ENCODE measurements at regions not wholly inside any gene's neighbourhood (a gene's known extent, or its start where the extent isn't known, plus 50 kb on each side); places are given as distances from the start of the nearest gene placed in this dataset.
A peak's percentile ranks its signal among the peaks of the same experiment; 100 is the strongest.

DNA sequence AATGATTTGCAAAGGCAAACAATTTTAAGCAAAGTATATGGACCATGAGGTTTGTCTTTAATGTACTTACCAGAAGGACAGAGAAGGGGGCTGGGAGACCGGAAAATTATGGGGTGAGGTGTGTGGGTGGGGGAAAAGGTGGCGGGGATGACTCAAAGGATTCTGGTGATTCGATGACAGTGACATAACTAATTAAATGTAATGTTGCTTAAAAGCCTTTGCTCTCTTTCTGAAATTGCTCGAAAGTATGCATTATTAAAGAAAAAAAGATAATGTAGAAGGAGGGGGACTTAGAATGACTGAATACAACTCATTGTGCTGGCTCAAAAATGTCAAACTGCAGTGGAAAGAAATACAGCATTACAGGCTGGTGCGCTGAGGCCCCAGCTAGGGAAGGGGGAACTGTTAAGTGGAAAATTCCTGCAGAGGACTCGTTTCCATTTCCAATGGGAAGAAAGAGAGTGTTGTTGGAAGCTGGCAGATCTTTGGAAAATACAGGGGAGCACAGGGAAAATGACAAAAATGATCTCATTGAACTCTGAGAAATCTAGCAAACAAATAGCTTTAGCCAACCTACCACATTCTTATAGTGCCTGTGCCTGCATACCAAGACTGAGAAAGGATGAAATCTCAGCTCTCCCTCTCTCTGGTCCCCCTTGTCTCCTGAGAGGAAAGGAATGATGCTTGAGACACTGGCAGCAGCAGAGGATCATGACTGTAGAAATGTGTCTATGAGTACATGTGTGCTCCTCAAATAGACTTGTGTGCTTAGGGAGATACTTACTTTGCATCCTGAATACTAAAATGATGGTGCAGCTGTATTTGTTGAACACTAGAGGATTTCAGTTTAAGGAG lies 632.4 kb downstream of the NYAP2 start:
- peak; percentile 15 to 38 for DNase-seq (ENCODE audit: low read depth in 2 of 2)

DNA sequence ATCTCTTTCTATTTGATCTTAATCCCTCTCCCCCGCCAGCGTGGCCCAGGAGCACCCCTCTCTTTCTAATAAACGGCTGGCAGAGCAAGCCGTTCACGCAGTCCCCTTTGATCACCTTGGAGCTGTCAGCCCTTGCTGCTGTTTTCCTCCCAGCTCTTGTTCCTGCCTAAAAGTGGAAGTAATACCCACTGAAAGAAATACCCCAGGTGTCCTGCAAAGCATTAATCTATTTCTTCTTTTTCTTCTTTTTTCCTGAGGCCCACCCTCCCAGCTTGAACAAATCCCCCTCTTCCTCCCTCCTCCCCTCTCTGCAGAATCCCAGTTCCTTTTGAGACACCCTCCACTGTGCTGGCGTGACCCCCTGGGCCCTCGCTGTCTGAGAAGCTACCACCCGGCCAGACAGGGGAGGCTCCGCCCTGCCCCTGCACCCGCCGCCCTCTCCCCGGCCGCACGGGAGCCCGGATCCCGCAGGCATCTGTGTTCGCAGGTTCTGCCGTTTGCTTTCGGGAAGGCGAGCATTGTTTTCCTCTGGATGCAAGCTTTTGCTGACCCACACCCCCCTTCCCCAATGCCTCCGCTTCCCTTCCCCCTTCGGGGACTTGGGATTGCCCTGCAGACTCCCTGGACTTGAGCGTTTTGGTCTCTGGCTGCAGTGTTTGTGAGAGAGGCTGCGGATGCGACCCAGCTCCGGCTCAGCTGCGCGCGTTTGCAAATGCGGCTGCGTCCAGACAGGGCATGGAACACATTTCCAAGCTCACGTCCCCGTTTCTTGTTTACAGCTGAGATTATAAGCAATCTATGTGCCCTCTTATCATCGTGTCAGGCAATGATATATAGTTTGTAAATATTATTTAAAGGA lies 631.5 kb downstream of the NYAP2 start:
- DNase-seq (ENCODE audit: low read depth in 2 of 2): peak in 1 of 2 experiments; percentile 17

DNA sequence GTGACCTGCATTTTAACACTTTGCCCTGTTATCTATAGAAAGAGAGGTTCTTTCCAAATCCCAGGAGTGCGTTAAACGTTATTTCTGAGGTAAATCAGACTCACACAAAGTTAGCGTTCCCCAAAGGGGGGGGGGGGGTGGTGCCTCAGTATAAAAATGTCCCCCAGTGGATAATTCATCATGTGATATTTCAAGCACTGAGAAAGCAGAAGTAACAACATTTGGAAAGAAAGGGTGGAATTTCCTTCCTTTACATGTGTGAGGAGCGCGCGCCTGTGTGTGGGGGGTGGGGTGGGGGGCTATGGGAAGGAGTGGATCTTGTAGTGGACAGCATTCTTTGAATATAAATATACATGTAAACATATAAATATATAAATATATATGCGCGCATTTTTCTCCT lies 630.9 kb downstream of the NYAP2 start:
- DNase-seq (ENCODE audit: low read depth in 2 of 2): no peak

DNA sequence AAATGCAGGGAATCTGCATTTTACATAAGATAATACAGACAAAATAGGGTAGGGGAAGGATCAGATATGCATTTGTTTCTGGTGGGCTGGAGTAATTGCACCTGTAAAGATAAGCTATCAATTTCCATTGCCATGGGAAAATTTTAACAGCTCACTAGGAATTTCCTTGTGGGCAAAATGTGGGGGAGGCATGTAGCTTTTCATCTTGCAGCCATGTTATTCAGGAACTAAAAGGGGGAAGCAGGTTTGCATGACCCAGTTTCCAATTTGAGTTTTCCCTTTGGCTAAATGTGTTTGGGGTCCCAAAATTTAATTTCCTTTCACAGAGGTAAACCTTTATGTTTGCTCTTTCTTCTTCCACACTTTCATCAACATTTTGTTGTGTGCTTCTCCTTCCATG lies 624.4 kb downstream of the NYAP2 start:
- no peak for DNase-seq (ENCODE audit: low read depth in 2 of 2)

DNA sequence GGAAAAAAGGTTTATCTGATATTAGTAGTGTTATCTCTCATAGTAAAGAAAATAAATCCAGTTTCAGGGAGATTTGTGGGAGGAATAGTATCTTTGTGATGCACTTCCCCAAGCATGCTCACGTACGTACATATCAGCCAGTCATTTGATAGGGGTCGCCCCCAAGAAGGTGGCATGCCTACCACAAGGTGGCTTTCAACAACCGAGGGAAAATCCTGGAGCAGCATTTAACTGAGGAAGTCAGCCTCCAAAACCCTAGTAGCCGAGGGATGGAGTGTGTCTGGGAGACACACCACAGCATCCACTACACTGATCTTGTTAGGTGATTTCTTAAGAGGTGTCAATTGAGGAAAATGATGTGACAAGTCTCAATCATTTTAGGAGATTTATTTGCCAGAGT lies 623.9 kb downstream of the NYAP2 start:
- no peak for DNase-seq (ENCODE audit: low read depth in 2 of 2)

DNA sequence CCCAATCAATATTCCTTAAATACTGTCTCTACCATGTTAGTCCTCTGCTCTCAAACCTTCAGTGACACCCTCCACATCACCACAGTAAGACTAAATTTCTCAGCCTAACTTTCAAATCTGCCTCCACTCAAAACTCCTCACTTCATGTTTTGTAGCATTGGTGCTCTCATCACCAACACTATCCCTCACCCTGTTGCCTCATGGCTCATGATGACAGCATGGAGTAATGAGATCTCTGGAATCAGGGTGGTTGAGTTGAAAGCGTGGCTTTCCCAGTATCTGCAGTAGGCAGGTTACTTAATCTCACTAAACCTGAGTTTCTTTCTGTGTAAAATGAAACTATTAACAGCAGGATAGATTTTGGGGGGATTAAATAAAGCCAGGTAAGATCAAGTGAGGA lies 621.4 kb downstream of the NYAP2 start:
- DNase-seq (ENCODE audit: low read depth in 2 of 2): no peak

DNA sequence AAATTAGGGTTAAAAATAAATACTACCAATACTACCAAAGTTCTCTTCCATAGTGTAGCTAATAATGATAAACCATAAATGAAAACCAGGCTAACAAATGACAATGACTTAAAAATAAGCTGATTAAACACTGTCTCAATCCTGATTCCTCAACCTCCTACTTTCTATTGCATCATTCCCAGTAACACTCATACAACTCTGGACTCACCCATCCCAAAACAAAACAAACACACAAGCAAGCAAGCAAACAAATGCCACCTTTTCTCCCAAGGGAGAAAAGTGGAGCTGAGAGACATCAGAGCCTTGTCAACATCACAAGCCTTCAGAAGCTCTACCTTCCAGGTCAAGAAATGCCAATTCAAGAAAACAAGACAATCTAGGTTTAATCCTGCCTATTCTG lies 620.7 kb downstream of the NYAP2 start:
- DNase-seq (ENCODE audit: low read depth in 2 of 2): no peak

DNA sequence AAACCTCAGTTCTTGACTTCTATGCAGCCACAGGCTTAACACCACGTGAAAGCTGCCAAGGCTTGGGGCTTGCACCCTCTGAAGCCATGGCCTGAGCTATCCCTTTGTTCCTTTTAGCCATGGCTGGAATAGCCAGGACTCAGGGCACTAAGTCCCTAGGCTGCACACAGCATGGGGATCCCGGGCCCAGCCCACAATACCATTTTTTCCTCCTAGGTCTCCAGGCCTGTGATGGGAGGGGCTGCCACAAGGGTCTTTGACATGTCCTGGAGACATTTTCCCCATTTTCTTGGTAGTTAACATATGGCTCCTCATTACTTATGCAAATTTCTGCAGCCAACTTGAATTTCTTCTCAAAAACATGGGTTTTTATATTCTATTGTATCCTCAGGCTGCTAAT lies 619.1 kb downstream of the NYAP2 start:
- DNase-seq (ENCODE audit: low read depth in 2 of 2): no peak

DNA sequence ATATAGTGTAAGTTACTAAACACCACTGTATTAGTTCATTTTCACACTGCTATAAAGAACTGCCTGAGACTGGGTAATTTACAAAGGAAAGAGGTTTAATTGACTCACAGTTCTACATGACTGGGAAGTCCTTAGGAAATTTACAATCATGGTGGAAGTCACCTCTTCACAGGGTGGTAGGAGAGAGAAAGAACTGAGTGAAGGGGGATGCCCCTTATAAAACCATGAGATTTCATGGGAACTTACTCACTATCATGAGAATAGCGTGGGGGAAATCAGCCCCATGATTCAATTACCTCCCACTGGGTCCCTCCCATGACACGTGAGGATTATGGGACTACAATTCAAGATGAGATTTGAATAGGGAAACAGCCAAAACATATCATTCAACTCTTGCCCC lies 618.0 kb downstream of the NYAP2 start:
- DNase-seq (ENCODE audit: low read depth in 2 of 2): no peak

DNA sequence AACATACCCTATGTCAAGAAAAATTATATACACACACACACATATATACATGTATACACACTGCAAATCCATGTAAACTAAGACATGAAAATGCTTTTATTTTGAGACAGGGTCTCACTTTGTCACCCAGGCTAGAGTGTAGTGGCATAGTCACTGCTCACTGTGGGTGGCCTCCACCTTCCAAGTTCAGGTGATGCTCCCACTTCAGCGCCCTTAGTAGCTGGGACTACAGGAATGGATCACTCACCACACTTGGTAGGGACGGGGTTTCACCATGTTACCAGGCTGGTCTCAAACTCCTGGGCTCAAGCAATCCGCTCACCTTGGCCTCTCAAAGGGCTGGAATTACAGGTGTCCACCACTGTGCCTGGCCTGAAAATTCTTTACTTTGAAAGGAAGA lies 617.6 kb downstream of the NYAP2 start:
- no peak for DNase-seq (ENCODE audit: low read depth in 2 of 2)

DNA sequence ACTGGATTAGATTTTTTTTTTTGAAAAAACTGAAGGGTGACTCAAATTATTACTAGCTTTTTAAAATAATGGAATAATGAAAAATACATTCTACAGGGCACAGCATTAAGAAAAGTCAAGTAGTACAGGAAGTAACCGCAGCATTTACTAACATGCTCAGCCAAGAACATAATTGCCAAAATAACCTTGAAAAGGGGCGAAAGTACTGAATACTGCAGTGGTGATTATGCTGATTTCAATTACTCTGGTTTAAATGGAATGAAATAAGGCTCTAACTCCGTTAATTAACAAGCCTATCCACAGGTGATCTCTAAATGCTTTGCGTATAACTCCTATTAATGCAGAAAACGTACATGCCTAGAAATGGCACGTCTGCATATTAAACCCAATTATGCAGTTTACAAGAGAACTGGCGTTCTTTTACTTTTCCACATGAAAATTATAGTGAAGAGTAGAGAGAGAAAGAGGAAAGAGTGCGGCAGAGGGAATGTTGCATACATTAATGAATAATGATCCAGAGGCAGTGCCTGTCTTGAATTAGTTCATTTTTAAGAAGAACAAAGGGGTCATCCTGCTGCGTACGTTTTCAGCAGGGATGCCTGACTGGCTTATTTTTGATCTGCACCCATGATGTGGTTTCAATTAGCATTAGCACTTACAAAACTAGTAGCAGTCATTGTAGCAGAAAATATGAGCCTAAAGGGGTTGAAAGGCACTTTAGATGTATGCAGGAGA lies 612.4 kb downstream of the NYAP2 start:
- DNase-seq (ENCODE audit: low read depth in 2 of 2): no peak

DNA sequence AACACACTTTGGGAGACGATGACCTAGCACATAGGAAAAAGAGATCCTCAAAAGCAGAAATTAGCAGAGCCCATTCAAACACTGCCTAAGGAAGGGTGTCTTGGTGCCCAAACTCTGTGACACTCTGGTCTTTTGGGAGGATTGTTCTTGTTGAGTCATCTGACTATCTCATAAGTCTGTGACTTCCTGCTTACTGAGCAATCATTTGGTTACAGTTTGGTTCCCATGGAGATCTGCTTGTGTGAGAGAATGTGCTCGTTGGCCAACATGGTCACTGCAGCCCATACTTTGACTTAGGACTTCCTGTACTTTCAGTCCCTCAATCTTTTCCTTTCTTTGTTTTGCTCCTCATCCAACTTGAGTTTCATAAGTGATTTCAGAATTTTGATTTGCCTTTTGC lies 602.9 kb downstream of the NYAP2 start:
- DNase-seq (ENCODE audit: low read depth in 2 of 2): no peak

DNA sequence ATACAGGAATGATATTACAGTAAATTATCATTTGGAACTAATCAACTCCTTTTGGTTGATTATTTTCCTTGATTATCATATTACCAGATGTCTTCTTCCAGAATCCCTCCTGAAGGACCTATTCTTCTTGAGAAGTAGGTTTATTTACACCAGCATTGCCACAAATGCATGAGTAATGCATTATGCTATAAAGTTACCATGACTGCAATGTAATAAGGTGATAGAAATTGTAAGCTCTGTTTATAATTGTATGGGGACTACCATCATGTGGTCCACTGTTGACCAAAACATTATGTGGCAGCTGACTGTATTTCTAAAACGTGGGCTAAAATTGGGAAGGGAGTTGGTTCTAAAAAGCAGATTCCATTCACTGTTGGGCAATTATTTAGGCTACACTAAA lies 602.2 kb downstream of the NYAP2 start:
- DNase-seq (ENCODE audit: low read depth in 2 of 2): no peak

DNA sequence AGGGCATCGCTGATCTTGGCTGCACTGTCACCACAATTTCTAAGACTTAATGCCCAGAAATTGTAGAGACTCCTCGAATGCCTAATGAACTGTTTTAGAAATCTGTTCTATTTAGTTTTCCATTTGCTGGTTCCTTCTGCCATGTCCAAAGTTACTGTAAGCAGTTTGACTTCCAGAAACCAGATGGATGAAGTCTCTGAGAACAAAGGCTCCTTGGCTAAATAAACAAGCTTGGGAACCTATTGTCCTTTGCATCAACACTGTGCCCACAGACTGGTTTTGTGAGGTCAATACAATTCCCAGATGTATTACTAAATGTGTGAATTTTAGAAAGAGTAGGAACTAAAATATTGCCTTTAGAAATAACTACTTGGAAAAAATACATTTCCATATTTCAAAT lies 600.2 kb downstream of the NYAP2 start:
- no peak for DNase-seq (ENCODE audit: low read depth in 2 of 2)

DNA sequence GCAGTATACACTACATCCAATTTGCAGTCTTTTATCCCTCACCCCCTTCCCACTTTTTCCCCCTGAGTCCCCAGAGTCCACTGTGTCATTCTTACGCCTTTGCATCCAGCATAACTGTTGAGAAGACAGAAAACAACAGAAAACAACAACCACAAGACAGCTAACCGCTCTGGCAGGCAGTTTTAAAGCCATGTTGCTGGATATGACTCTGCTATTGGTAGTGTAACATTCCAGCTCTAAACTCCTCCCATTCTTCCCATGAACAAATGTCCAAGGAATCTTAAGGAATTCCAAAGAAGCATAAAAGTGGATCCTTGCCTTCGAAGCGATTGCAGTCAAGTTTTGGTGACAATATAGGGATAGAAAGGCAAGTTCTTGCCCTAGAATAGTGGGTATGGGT lies 599.1 kb downstream of the NYAP2 start:
- DNase-seq (ENCODE audit: low read depth in 2 of 2): no peak

DNA sequence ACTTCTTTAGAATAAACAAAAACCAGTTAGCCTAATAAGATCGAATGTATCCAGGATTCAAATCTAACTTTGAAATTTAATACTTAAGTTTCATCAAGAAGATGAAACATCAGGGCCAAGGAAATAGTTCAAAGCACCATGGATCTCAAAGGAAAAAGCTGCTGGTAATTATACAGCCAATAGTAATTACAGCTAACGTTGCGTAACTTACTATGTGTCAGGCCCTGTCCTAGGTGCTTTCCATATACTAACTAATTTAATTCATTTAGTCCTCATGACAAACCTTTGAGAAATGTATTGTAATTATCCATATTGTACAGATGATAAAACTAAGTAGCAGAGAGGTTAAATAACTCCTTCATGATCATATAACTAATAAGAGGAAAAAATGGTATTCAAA lies 598.6 kb downstream of the NYAP2 start:
- DNase-seq (ENCODE audit: low read depth in 2 of 2): no peak

DNA sequence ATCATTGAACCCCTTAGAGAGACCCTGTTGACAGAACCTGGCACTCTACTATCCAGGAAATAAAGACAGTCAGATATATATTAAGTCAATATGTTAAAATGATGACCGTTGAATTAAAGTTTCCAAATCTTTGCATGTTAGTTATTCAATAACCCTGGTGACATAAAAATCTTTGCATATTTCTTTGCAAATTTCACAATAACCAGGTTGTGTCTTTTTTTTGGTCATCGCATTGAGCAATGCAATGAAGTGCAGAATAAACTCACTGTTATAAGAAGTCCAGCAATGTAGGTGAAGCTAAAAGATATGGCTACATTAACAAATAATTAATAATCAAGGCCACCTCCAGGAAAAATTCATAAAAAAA lies 596.9 kb downstream of the NYAP2 start:
- DNase-seq (ENCODE audit: low read depth in 2 of 2): no peak

DNA sequence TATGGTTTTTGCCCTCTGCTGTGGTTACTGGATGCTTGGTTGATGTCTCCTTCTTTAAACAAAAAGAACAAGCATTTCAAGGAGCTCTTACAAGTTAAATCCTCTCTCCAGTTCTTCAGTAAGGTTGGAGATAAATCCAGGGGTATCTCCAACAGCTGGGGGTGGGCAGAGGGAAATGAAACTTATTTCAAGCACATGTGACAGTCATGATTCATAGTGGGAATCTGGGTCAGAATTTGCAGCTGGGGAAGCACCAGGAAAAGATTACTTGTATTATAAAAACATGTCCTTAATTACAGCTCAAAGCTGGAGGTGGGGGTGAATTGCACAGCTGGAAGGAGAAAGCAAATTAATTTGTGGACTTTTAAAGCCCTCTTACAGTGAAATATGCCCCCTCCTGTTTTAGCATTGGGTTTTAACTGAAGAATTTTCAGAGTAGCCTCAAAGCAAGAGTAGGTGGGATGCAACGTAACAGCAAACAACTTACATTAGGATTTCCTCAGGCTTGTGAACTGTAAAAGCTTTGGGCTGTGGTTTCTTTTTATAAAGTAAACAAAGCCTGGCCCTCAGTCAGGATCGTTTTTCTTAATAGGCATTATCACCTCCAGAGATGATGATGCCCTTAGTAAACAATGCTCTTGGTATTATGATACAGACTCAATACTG lies 596.4 kb downstream of the NYAP2 start:
- no peak for DNase-seq (ENCODE audit: low read depth in 2 of 2)

DNA sequence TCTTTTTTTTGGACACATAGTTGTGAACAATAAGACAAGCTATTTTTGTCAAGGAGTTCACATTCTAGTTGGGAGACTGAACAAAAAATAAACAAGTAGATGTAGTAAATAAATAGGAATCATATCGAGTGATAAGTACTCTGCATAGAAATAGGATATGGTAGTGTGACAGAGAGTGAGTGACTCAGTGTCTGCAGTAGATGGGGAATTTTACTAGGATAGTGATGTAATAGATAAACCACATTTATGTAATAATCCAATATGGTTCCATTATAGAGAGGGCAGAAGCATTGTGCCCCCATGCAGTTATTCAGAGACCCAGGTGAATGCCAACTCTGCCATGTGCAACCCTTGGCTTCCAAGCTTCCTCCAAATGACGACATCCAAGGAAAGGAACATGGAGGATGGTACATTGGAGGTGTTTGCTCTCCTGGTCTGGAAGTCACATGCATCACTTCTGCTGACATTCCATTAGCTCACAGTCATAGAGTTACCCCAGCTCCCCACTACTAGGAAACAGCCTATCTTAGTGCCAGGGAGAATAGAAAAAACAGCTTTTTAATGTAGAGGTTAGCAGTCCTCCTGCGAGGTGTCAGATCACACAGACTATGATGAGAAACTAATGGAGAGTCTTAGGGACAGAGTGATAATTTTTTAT lies 595.4 kb downstream of the NYAP2 start:
- no peak for DNase-seq (ENCODE audit: low read depth in 2 of 2)

DNA sequence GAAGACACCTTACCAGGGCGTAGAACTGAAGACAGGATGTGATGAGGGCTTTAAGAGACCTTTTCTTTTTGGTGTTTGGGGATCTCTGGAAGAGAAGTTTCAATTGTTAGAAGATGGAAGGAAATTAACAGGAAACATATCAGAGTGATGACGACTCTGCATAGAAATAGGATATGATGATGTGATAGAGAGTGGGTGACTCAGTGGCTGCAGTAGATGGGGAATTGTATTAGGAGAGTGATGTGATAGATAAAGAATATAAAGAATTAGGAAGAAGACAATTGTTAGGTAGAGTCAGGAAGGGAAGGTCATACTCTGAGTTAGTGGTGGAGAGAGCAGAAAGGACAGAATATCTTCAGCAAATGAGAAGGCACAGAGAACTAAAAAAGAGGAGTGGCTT lies 593.9 kb downstream of the NYAP2 start:
- DNase-seq (ENCODE audit: low read depth in 2 of 2): no peak

DNA sequence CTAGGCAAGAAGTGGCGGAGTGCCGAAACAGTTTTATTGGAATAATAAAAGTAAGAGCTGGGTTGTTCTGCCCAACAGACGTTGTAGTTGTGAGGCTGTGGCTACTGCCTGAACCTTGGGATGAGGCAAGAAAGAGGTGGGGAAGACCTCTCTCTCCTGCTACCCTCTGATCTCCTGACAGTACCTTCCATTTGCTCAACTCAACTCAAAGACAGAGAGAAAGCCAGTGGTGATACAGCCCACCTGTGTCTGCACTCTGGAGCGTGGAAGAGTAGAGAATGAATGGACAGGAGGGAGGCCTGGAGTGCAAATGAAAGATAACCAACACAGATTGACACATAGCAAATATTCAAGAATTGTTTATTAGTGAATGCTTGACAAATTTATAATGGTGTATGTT lies 590.3 kb downstream of the NYAP2 start:
- DNase-seq (ENCODE audit: low read depth in 2 of 2): no peak

Measured in stimulated activated CD4-positive, alpha-beta T cell treated with anti-CD3 and anti-CD28 coated beads, Interleukin-12 subunit alpha, Interleukin-12 subunit beta, amount 100 ng/mL, for 24 hours (primary cell).